Small intestine (tissue), 7 donors: ENCODE measurements at regions not wholly inside any gene's neighbourhood (a gene's known extent, or its start where the extent isn't known, plus 50 kb on each side); places are given as distances from the start of the nearest gene placed in this dataset.
"Not testable (repeated sequence)": the region's sequence is repeated elsewhere in the genome, so short reads cannot be mapped to it uniquely, and the experiment has no call there.

Experiments used
- DNase-seq, 2 donors: peaks; one replicate each; pipeline versions ENCODE4 v3.0.0 to v3.0.0-alpha.2; 2013
- FAIRE-seq: peaks from 2 replicates; lab custom pipeline; 2012; peaks lifted over from hg19 to GRCh38; lab: Jason Lieb, UNC
- H3K27ac ChIP-seq, 3 donors: one replicate each; pipeline ENCODE4 v1.5.1; 2013; ENCODE audit warnings: low read length in 2 of 3, mild to moderate bottlenecking in 2 of 3, control low read depth in 1 of 3, inconsistent platforms in 1 of 3, low read depth in 1 of 3, moderate library complexity in 1 of 3
- H3K27me3 ChIP-seq, 3 donors: one replicate each; pipeline ENCODE4 v1.6.1; 2013; ENCODE audit warnings: low read length in 3 of 3, inconsistent platforms in 1 of 3; ENCODE audit not compliant: control insufficient read depth in 3 of 3, insufficient read depth in 3 of 3
- H3K36me3 ChIP-seq, 3 donors: one replicate each; pipeline ENCODE4 v1.6.1; 2013; ENCODE audit warnings: low read length in 3 of 3, inconsistent platforms in 1 of 3, low read depth in 1 of 3, mild to moderate bottlenecking in 1 of 3, moderate library complexity in 1 of 3; ENCODE audit not compliant: control insufficient read depth in 3 of 3, insufficient read depth in 2 of 3
- H3K4me1 ChIP-seq, 3 donors: one replicate each; pipeline ENCODE4 v1.6.1; 2013; ENCODE audit warnings: low read length in 2 of 3, inconsistent platforms in 1 of 3, low read depth in 1 of 3, mild to moderate bottlenecking in 1 of 3, moderate library complexity in 1 of 3; ENCODE audit not compliant: control insufficient read depth in 3 of 3, insufficient read depth in 2 of 3
- H3K4me3 ChIP-seq, 3 donors: one replicate each; pipeline ENCODE4 v1.5.1; 2013; ENCODE audit warnings: low read length in 3 of 3, control low read depth in 1 of 3, inconsistent platforms in 1 of 3, low read depth in 1 of 3, mild to moderate bottlenecking in 1 of 3, moderate library complexity in 1 of 3
- H3K9me3 ChIP-seq, 2 donors: one replicate each; pipeline ENCODE4 v1.6.1; 2013; ENCODE audit warnings: low read depth in 1 of 2, low read length in 1 of 2; ENCODE audit not compliant: control insufficient read depth in 2 of 2, insufficient read depth in 1 of 2
- WGBS, 3 donors: extraction: QIAGEN DNeasy Blood & Tissue Kit; methylation state at CpG; one replicate each; pipeline ENCODE4 v1.1.7; 2013; 5-methylcytosine and 5-hydroxymethylcytosine counted together
- donor health status: healthy with polysubstance abuse.
- donor health status: control.
- donor health status: control.
- donor health status: Bipolar disorder and iron deficiency.
- donor health status: healthy.

- Histone ChIP-seq H3K27me3 (peaks cover 0 to 2% (median 0%) of the 10 kb centered on the region in 3 donors), H3K4me1 (peaks cover 0 to 16% (median 0%) of the 10 kb centered on the region in 3 donors), H3K27ac (no peak overlapping the region), H3K9me3 (no peaks in the 10 kb centered on the region), H3K36me3 (peaks cover 0 to 2% (median 0%) of the 10 kb centered on the region in 3 donors), H3K4me3 (no peak overlapping the region)
- DNase-seq, result no peak
- WGBS, 3 donors, result 76 to 86% (median 84%) methylated on average over 15 of the region's 15 CpGs
- FAIRE-seq, result no peak
These were observed 249.1 kb downstream of the FOXD2 start for GRCh38 chr1:47686731-47687630.

- Histone ChIP-seq H3K9me3 (no peaks in the 10 kb centered on the region), H3K4me3 (no peak overlapping the region), H3K36me3 (peaks cover 0 to 7% (median 0%) of the 10 kb centered on the region in 3 donors), H3K27me3 (peaks cover 0 to 2% (median 0%) of the 10 kb centered on the region in 3 donors), H3K4me1 (peaks cover 0 to 16% (median 0%) of the 10 kb centered on the region in 3 donors), H3K27ac (no peak overlapping the region)
- 66 to 86% (median 72%) methylated on average over 24 of the region's 24 CpGs for WGBS, 3 donors
- DNase-seq (no peak), FAIRE-seq (no peak)
These were observed 250.0 kb downstream of the FOXD2 start for GRCh38 chr1:47687631-47688460.

- Histone ChIP-seq H3K9me3 (no peaks in the 10 kb centered on the region), H3K4me3 (no peak overlapping the region), H3K36me3 (peaks cover 0 to 15% (median 0%) of the 10 kb centered on the region in 3 donors), H3K27ac (no peak overlapping the region), H3K27me3 (peaks cover 0 to 2% (median 0%) of the 10 kb centered on the region in 3 donors), H3K4me1 (peaks cover 0 to 8% (median 0%) of the 10 kb centered on the region in 3 donors)
- DNase-seq (no peak), FAIRE-seq (no peak)
- 86 to 91% (median 88%) methylated on average over 19 of the region's 19 CpGs for WGBS, 3 donors
These were observed 250.8 kb downstream of the FOXD2 start for GRCh38 chr1:47688461-47689296.

GRCh38 chr1:47689894-47690293 lies 252.1 kb downstream of the FOXD2 start:
- peaks cover 0 to 7% (median 0%) of the 10 kb centered on the region in 3 donors for H3K4me1 ChIP-seq
- DNase-seq (no peak), FAIRE-seq (no peak)
- WGBS, 3 donors, result 89 to 93% (median 91%) methylated on average over 11 of the region's 11 CpGs
- no peaks in the 10 kb centered on the region for H3K9me3 ChIP-seq
- peaks cover 0 to 24% (median 0%) of the 10 kb centered on the region in 3 donors for H3K36me3 ChIP-seq
- no peak overlapping the region for H3K27ac ChIP-seq
- peaks cover 0 to 2% (median 0%) of the 10 kb centered on the region in 3 donors for H3K27me3 ChIP-seq
- no peak overlapping the region for H3K4me3 ChIP-seq

GRCh38 chr1:47690341-47691250 lies 252.8 kb downstream of the FOXD2 start:
- Histone ChIP-seq H3K4me3 (no peak overlapping the region), H3K9me3 (no peaks in the 10 kb centered on the region), H3K27ac (no peak overlapping the region), H3K27me3 (peaks cover 0 to 2% (median 0%) of the 10 kb centered on the region in 3 donors), H3K36me3 (peaks cover 0 to 28% (median 0%) of the 10 kb centered on the region in 3 donors), H3K4me1 (peaks cover 0 to 13% (median 0%) of the 10 kb centered on the region in 3 donors)
- FAIRE-seq, result no peak
- DNase-seq, result no peak
- 56 to 71% (median 63%) methylated on average over 15 of the region's 15 CpGs for WGBS, 3 donors

- FAIRE-seq, DNase-seq: not testable (repeated sequence)
- 90 to 94% (median 91%) methylated on average over 4 of the region's 4 CpGs for WGBS, 3 donors
These were observed 253.4 kb downstream of the FOXD2 start for GRCh38 chr1:47691293-47691692.

GRCh38 chr1:47692196-47692595 lies 254.4 kb downstream of the FOXD2 start:
- no peak for DNase-seq
- Histone ChIP-seq H3K4me3 (no peak overlapping the region), H3K27me3 (peaks cover 0 to 2% (median 0%) of the 10 kb centered on the region in 3 donors), H3K36me3 (peaks cover 0 to 28% (median 0%) of the 10 kb centered on the region in 3 donors), H3K27ac (no peak overlapping the region), H3K4me1 (peaks cover 0 to 20% (median 0%) of the 10 kb centered on the region in 3 donors), H3K9me3 (no peaks in the 10 kb centered on the region)
- WGBS, 3 donors, result 94 to 98% (median 97%) methylated on average over 7 of the region's 7 CpGs
- FAIRE-seq, result no peak

More at GRCh38 chr1:47691293-47691692, 253.4 kb downstream of the FOXD2 start:
- Histone ChIP-seq H3K4me1 (peaks cover 0 to 19% (median 0%) of the 10 kb centered on the region in 3 donors), H3K36me3 (peaks cover 0 to 28% (median 0%) of the 10 kb centered on the region in 3 donors)
- H3K9me3 ChIP-seq, H3K4me3 ChIP-seq, H3K27ac ChIP-seq, H3K27me3 ChIP-seq: not testable (repeated sequence)
